ENCODE measurements at regions not wholly inside any gene's neighbourhood (a gene's known extent, or its start where the extent isn't known, plus 50 kb on each side); places are given as distances from the start of the nearest gene placed in this dataset.
"Not testable (repeated sequence)": the region's sequence is repeated elsewhere in the genome, so short reads cannot be mapped to it uniquely, and the experiment has no call there.

- not testable (repeated sequence) for H3K27me3 Mint-ChIP-seq (ENCODE audit: low read depth); H3K36me3 Mint-ChIP-seq (ENCODE audit: low read depth); H3K4me1 Mint-ChIP-seq (ENCODE audit: low read depth); H3K4me3 Mint-ChIP-seq (ENCODE audit: unreplicated experiment); H3K27ac Mint-ChIP-seq (ENCODE audit: unreplicated experiment); DNase-seq (ENCODE audit: low spot score); H3K9me3 Mint-ChIP-seq (ENCODE audit: low read depth)
Observed at GRCh38 chr1:120629832-120630455, 93.8 kb upstream of the NBPF26 start.

GRCh38 chr1:120634816-120635806, 88.6 kb upstream of the NBPF26 start:
- DNase-seq (ENCODE audit: low spot score); H3K4me3 Mint-ChIP-seq (ENCODE audit: unreplicated experiment); H3K27ac Mint-ChIP-seq (ENCODE audit: unreplicated experiment); H3K36me3 Mint-ChIP-seq (ENCODE audit: low read depth); H3K27me3 Mint-ChIP-seq (ENCODE audit: low read depth); H3K4me1 Mint-ChIP-seq (ENCODE audit: low read depth); H3K9me3 Mint-ChIP-seq (ENCODE audit: low read depth): not testable (repeated sequence)

GRCh38 chr1:120640261-120641013, 83.3 kb upstream of the NBPF26 start:
- H3K27ac Mint-ChIP-seq (ENCODE audit: unreplicated experiment); H3K4me1 Mint-ChIP-seq (ENCODE audit: low read depth); H3K4me3 Mint-ChIP-seq (ENCODE audit: unreplicated experiment); H3K27me3 Mint-ChIP-seq (ENCODE audit: low read depth); H3K9me3 Mint-ChIP-seq (ENCODE audit: low read depth); DNase-seq (ENCODE audit: low spot score); H3K36me3 Mint-ChIP-seq (ENCODE audit: low read depth): not testable (repeated sequence)

- not testable (repeated sequence) for H3K27me3 Mint-ChIP-seq (ENCODE audit: low read depth); H3K36me3 Mint-ChIP-seq (ENCODE audit: low read depth); H3K9me3 Mint-ChIP-seq (ENCODE audit: low read depth); H3K4me3 Mint-ChIP-seq (ENCODE audit: unreplicated experiment); DNase-seq (ENCODE audit: low spot score); H3K27ac Mint-ChIP-seq (ENCODE audit: unreplicated experiment); H3K4me1 Mint-ChIP-seq (ENCODE audit: low read depth)
Observed at GRCh38 chr1:120641014-120641302, 82.8 kb upstream of the NBPF26 start.

- H3K36me3 Mint-ChIP-seq (ENCODE audit: low read depth); H3K4me3 Mint-ChIP-seq (ENCODE audit: unreplicated experiment); H3K27ac Mint-ChIP-seq (ENCODE audit: unreplicated experiment); H3K27me3 Mint-ChIP-seq (ENCODE audit: low read depth); H3K4me1 Mint-ChIP-seq (ENCODE audit: low read depth); DNase-seq (ENCODE audit: low spot score); H3K9me3 Mint-ChIP-seq (ENCODE audit: low read depth): not testable (repeated sequence)
Observed at GRCh38 chr1:120647182-120647581, 76.6 kb upstream of the NBPF26 start.

GRCh38 chr1:120648915-120649623, 74.7 kb upstream of the NBPF26 start:
- not testable (repeated sequence) for H3K4me3 Mint-ChIP-seq (ENCODE audit: unreplicated experiment); H3K9me3 Mint-ChIP-seq (ENCODE audit: low read depth); H3K27me3 Mint-ChIP-seq (ENCODE audit: low read depth); H3K27ac Mint-ChIP-seq (ENCODE audit: unreplicated experiment); H3K36me3 Mint-ChIP-seq (ENCODE audit: low read depth); DNase-seq (ENCODE audit: low spot score); H3K4me1 Mint-ChIP-seq (ENCODE audit: low read depth)

- not testable (repeated sequence) for H3K4me1 Mint-ChIP-seq (ENCODE audit: low read depth); H3K4me3 Mint-ChIP-seq (ENCODE audit: unreplicated experiment); DNase-seq (ENCODE audit: low spot score); H3K27me3 Mint-ChIP-seq (ENCODE audit: low read depth); H3K36me3 Mint-ChIP-seq (ENCODE audit: low read depth); H3K27ac Mint-ChIP-seq (ENCODE audit: unreplicated experiment); H3K9me3 Mint-ChIP-seq (ENCODE audit: low read depth)
Observed at GRCh38 chr1:120649730-120650129, 74.0 kb upstream of the NBPF26 start.

- DNase-seq (ENCODE audit: low spot score); H3K4me3 Mint-ChIP-seq (ENCODE audit: unreplicated experiment); H3K36me3 Mint-ChIP-seq (ENCODE audit: low read depth); H3K27ac Mint-ChIP-seq (ENCODE audit: unreplicated experiment); H3K4me1 Mint-ChIP-seq (ENCODE audit: low read depth); H3K27me3 Mint-ChIP-seq (ENCODE audit: low read depth); H3K9me3 Mint-ChIP-seq (ENCODE audit: low read depth): not testable (repeated sequence)
Observed at GRCh38 chr1:120654114-120654513, 69.6 kb upstream of the NBPF26 start.

- H3K27ac Mint-ChIP-seq (ENCODE audit: unreplicated experiment); H3K36me3 Mint-ChIP-seq (ENCODE audit: low read depth); H3K9me3 Mint-ChIP-seq (ENCODE audit: low read depth); H3K27me3 Mint-ChIP-seq (ENCODE audit: low read depth); DNase-seq (ENCODE audit: low spot score); H3K4me3 Mint-ChIP-seq (ENCODE audit: unreplicated experiment); H3K4me1 Mint-ChIP-seq (ENCODE audit: low read depth): not testable (repeated sequence)
Observed at GRCh38 chr1:120655394-120655793, 68.4 kb upstream of the NBPF26 start.

GRCh38 chr1:120656116-120656515, 67.6 kb upstream of the NBPF26 start:
- H3K27ac Mint-ChIP-seq (ENCODE audit: unreplicated experiment); H3K27me3 Mint-ChIP-seq (ENCODE audit: low read depth); DNase-seq (ENCODE audit: low spot score); H3K4me1 Mint-ChIP-seq (ENCODE audit: low read depth); H3K9me3 Mint-ChIP-seq (ENCODE audit: low read depth); H3K4me3 Mint-ChIP-seq (ENCODE audit: unreplicated experiment); H3K36me3 Mint-ChIP-seq (ENCODE audit: low read depth): not testable (repeated sequence)

- not testable (repeated sequence) for H3K27me3 Mint-ChIP-seq (ENCODE audit: low read depth); H3K36me3 Mint-ChIP-seq (ENCODE audit: low read depth); H3K27ac Mint-ChIP-seq (ENCODE audit: unreplicated experiment); H3K4me1 Mint-ChIP-seq (ENCODE audit: low read depth); DNase-seq (ENCODE audit: low spot score); H3K4me3 Mint-ChIP-seq (ENCODE audit: unreplicated experiment); H3K9me3 Mint-ChIP-seq (ENCODE audit: low read depth)
Observed at GRCh38 chr1:120657804-120658203, 65.9 kb upstream of the NBPF26 start.

GRCh38 chr1:120658622-120659021, 65.1 kb upstream of the NBPF26 start:
- H3K27ac Mint-ChIP-seq (ENCODE audit: unreplicated experiment); H3K4me3 Mint-ChIP-seq (ENCODE audit: unreplicated experiment); H3K4me1 Mint-ChIP-seq (ENCODE audit: low read depth); H3K9me3 Mint-ChIP-seq (ENCODE audit: low read depth); H3K27me3 Mint-ChIP-seq (ENCODE audit: low read depth); DNase-seq (ENCODE audit: low spot score); H3K36me3 Mint-ChIP-seq (ENCODE audit: low read depth): not testable (repeated sequence)
